GM21717 (cell line): ENCODE measurements at regions not wholly inside any gene's neighbourhood (a gene's known extent, or its start where the extent isn't known, plus 50 kb on each side); places are given as distances from the start of the nearest gene placed in this dataset.
"Not testable (repeated sequence)": the region's sequence is repeated elsewhere in the genome, so short reads cannot be mapped to it uniquely, and the experiment has no call there.

Experiments used
- ATAC-seq: cut with Tn5 transposase; IDR thresholded peaks from one replicate; pipeline ENCODE4 v1.9.1; 2021; ENCODE audit warnings: mild to moderate bottlenecking, moderate library complexity; ENCODE audit not compliant: unreplicated experiment

- no peak for ATAC-seq
Measured at GRCh38 chr9:106775960-106776359, 87.0 kb upstream of the ZNF462 start.

DNA sequence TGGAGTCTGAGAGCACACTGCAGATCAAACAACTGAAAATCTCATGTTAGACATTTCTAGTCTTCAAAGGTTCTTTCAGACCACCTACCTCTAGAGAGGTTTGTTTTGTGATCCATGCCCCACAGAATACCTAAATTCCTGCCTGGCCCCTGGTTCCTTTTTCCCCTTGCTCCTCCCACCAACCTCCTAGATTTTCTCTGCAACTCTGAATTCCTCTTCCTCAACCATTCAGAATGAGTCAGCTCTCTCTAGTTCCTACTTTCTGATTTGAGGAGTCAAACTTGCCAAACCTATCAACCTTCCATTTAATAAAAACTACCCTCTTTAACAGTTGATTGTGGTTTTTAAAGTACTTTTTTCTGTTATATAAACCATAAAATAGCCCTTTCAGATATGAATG, 83.2 kb upstream of the ZNF462 start:
- ATAC-seq = no peak

DNA sequence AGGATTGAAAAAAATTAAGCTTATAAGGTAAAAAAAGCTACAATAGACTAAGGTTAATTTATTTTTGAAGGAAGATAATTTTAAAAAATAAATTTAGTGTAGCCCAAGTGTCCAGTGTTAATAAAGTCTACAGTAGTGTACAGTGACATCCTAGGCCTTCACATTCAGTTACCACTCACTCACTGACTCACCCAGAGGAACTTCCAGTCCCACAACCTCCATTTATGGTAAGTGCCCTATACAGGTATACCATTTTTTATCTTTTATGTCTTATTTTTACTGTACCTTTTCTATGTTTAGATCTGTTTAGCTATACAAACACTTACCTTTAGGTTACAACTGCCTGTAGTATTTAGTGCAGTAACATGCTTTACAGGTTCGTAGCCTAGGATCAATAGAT, 79.8 kb upstream of the ZNF462 start:
- ATAC-seq = no peak

- ATAC-seq = no peak
Measured at GRCh38 chr9:106784076-106784475, 78.9 kb upstream of the ZNF462 start.

- ATAC-seq = no peak
Measured at GRCh38 chr9:106785200-106785599, 77.8 kb upstream of the ZNF462 start.

- ATAC-seq = not testable (repeated sequence)
Measured at GRCh38 chr9:106788021-106788420, 74.9 kb upstream of the ZNF462 start.

GRCh38 chr9:106795031-106795430, 67.9 kb upstream of the ZNF462 start:
- ATAC-seq = no peak

- no peak for ATAC-seq
Measured at GRCh38 chr9:106796771-106797170, 66.2 kb upstream of the ZNF462 start.

DNA sequence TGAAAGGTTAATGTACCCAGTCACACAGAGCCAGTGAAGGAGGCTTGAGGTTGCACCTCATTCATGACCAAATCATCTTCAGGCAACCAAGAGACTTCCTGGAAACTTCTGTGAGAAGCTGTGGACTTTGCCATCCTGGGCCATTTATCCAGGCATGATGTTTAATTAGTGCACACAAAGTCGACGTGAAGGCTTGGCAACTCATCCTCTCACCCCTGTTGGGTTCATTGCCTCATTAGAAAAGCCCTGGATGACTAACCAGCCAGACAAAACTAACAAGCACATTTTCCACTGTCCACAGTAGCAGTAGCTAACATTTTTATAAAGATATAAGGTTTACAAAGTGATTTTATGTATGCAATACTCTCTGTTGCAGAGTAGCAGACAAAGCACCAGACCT, 65.7 kb upstream of the ZNF462 start:
- no peak for ATAC-seq

DNA sequence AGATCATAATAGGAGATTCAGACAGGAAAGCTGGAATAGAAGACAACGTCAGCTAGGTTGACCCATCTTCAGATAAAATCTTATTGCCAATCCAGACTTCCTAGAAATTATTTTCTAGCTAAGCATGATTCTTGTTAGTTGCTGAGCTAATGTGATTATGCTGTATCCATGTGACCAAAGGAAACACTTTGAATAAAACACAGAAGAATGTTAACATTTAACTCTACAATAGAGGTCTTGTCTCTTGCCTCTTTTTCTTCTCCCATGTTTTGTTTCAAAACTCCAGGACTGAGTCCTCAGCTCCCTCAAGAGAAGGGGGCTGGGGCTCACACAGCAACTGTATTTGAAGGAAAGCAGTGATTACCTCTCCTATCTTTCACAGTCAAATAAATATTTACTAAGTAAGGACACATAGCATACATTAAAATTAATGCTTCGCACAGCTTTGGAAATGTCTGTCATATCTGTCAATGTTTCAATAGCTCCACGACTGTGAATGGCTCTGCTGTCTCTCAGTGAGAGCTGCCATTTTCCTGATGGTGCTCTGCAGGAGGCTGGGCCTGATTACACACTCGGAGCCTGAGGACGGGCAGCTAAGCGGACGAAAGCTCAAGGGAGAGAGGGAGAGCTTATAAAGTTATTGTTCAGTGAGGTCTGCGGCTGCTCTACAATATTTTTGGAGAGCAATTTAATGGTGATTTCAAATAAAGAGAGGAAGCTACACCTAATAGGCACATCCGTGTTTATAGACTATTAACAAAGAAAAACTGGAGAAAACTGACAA, 64.8 kb upstream of the ZNF462 start:
- no peak for ATAC-seq

GRCh38 chr9:106799152-106799551, 63.8 kb upstream of the ZNF462 start:
- ATAC-seq = no peak

DNA sequence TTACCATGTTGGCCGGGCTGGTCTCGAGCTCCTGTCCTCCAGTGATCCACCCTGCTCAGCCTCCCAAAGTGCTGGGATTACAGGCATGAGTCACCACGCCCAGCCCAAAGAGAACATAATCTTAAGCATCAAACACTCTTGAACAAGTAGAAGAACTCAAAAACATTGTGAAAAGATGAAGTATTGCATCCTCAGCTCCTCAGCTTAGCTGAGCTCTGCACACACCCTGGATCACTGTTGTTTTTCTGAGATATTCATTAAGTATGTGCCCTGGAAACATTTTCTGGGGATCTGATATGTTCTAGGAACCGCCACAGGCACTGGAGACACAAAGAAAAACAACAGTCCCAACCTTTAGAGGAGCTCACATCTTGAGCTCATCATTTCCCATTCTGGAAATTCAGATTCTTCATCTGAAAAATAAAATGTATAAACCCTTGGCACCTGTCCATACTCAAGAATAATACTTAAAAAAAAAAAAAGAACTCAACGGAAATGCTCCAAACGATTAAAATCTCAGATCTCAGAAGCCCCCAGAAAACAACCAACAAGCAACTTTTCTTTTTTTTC, 62.2 kb upstream of the ZNF462 start:
- ATAC-seq = no peak

GRCh38 chr9:106801816-106802215, 61.1 kb upstream of the ZNF462 start:
- ATAC-seq = no peak
